Esophagus squamous epithelium (tissue), 5 donors: ENCODE measurements at regions not wholly inside any gene's neighbourhood (a gene's known extent, or its start where the extent isn't known, plus 50 kb on each side); places are given as distances from the start of the nearest gene placed in this dataset.

Experiments used
- DNase-seq: peaks from one replicate; lab custom pipeline; 2025; lab: John Stamatoyannopoulos, UW
- H3K27ac ChIP-seq, 4 donors: fragments of 200-600 bp; sonication (generic); one replicate each; pipeline ENCODE4 v1.5.1; 2016 to 2019; ENCODE audit warnings: mild to moderate bottlenecking in 1 of 4
- H3K27me3 ChIP-seq, 4 donors: fragments of 200-600 bp; sonication (generic); 1 replicate in 3 of 4; 2 replicates in 1 of 4; pipeline versions ENCODE4 v1.5.1 to v1.6.0; 2017 to 2021; ENCODE audit warnings: antibody characterized with exemption in 1 of 4
- H3K36me3 ChIP-seq, 3 donors: fragments of 200-600 bp; sonication (generic); one replicate each; pipeline ENCODE4 v1.5.1; 2016 to 2019
- H3K4me1 ChIP-seq, 3 donors: fragments of 200-600 bp; sonication (generic); one replicate each; pipeline ENCODE4 v1.5.1; 2017 to 2019
- H3K4me3 ChIP-seq, 4 donors: fragments of 200-600 bp; sonication (generic); 1 replicate in 3 of 4; 2 replicates in 1 of 4; pipeline ENCODE4 v1.5.1; 2016 to 2019; ENCODE audit warnings: mild to moderate bottlenecking in 2 of 4, moderate library complexity in 1 of 4
- H3K9me3 ChIP-seq, 3 donors: fragments of 200-600 bp; sonication (generic); one replicate each; pipeline ENCODE4 v1.5.1; 2016 to 2019
- CTCF ChIP-seq, 6 experiments: fragments of 450-650 bp in 4 of 6; fragments of 200-600 bp in 2 of 6; sonication (generic) in 2 of 6; IDR thresholded peaks; one replicate each; pipeline ENCODE4 v1.5.1; 2016 to 2019; ENCODE audit warnings: antibody characterized with exemption in 6 of 6, mild to moderate bottlenecking in 4 of 6, moderate library complexity in 4 of 6
- POLR2A ChIP-seq, 4 donors: fragments of 450-650 bp; IDR thresholded peaks; one replicate each; pipeline ENCODE4 v1.6.1; 2017; ENCODE audit warnings: antibody characterized with exemption in 4 of 4, mild to moderate bottlenecking in 4 of 4, moderate library complexity in 3 of 4
- WGBS, 2 donors: methylation state at CpG; one replicate each; pipeline ENCODE4 v1.1.5; 2018; 5-methylcytosine and 5-hydroxymethylcytosine counted together
- intact Hi-C: fragments of 100-400 bp; cut with DNase I; formaldehyde crosslinking; loops from one replicate; pipeline ENCODE4 v1.15.0; 2022
- donor health status: DM: yes; HTN: yes; CAD: no.

GRCh38 chr18:29311580-29311979 lies 1134.7 kb upstream of the CDH2 start:
- intact Hi-C loops = no loop called here
- Histone ChIP-seq H3K4me3 (no peak overlapping the region), H3K4me1 (no peaks in the 10 kb centered on the region), H3K9me3 (no peaks in the 10 kb centered on the region), H3K27me3 (no peaks in the 10 kb centered on the region), H3K36me3 (no peaks in the 10 kb centered on the region), H3K27ac (no peak overlapping the region)
- 71 to 88% methylated on average over 2 of the region's 2 CpGs for WGBS, 2 donors
- TF ChIP-seq CTCF (IDR thresholded peaks at IDR 0.05) (no peak), POLR2A (IDR thresholded peaks at IDR 0.05) (no peak)
- no peak for DNase-seq

GRCh38 chr18:29309366-29309765 lies 1132.4 kb upstream of the CDH2 start:
- TF ChIP-seq POLR2A (IDR thresholded peaks at IDR 0.05) = no peak
- TF ChIP-seq CTCF (IDR thresholded peaks at IDR 0.05) = no peak
- DNase-seq = no peak
- WGBS, 2 donors = 40 to 53% methylated on average over 1 of the region's 1 CpG
- H3K27me3 ChIP-seq = no peaks in the 10 kb centered on the region
- intact Hi-C loops = no loop called here
- H3K27ac ChIP-seq = no peak overlapping the region
- no peaks in the 10 kb centered on the region for H3K9me3 ChIP-seq
- H3K4me3 ChIP-seq = no peak overlapping the region
- H3K4me1 ChIP-seq = no peaks in the 10 kb centered on the region
- no peaks in the 10 kb centered on the region for H3K36me3 ChIP-seq

GRCh38 chr18:29307982-29308381 lies 1131.1 kb upstream of the CDH2 start:
- no peak for DNase-seq
- Histone ChIP-seq H3K4me1 (no peaks in the 10 kb centered on the region), H3K4me3 (no peak overlapping the region), H3K36me3 (no peaks in the 10 kb centered on the region), H3K27me3 (no peaks in the 10 kb centered on the region), H3K27ac (no peak overlapping the region), H3K9me3 (no peaks in the 10 kb centered on the region)
- no peak for TF ChIP-seq CTCF (IDR thresholded peaks at IDR 0.05)
- no peak for TF ChIP-seq POLR2A (IDR thresholded peaks at IDR 0.05)
- WGBS, 2 donors = 67 to 75% methylated on average over 1 of the region's 1 CpG
- intact Hi-C loops = no loop called here

GRCh38 chr18:29307231-29307630 lies 1130.3 kb upstream of the CDH2 start:
- no peak for DNase-seq
- no peaks in the 10 kb centered on the region for H3K36me3 ChIP-seq
- H3K4me1 ChIP-seq = no peaks in the 10 kb centered on the region
- no peaks in the 10 kb centered on the region for H3K27me3 ChIP-seq
- WGBS, 2 donors = 64 to 88% methylated on average over 2 of the region's 2 CpGs
- TF ChIP-seq POLR2A (IDR thresholded peaks at IDR 0.05) = no peak
- no peak for TF ChIP-seq CTCF (IDR thresholded peaks at IDR 0.05)
- H3K4me3 ChIP-seq = no peak overlapping the region
- no peaks in the 10 kb centered on the region for H3K9me3 ChIP-seq
- intact Hi-C loops = no loop called here
- no peak overlapping the region for H3K27ac ChIP-seq

GRCh38 chr18:29305516-29305915 lies 1128.6 kb upstream of the CDH2 start:
- 58 to 61% methylated on average over 3 of the region's 3 CpGs for WGBS, 2 donors
- no peak for DNase-seq
- H3K27me3 ChIP-seq = no peaks in the 10 kb centered on the region
- no peaks in the 10 kb centered on the region for H3K4me1 ChIP-seq
- no peak overlapping the region for H3K27ac ChIP-seq
- H3K9me3 ChIP-seq = no peaks in the 10 kb centered on the region
- TF ChIP-seq POLR2A (IDR thresholded peaks at IDR 0.05) (no peak), CTCF (IDR thresholded peaks at IDR 0.05) (no peak)
- H3K36me3 ChIP-seq = no peaks in the 10 kb centered on the region
- H3K4me3 ChIP-seq = no peak overlapping the region
- intact Hi-C loops = no loop called here
